OCI-LY3 (cell line): ENCODE measurements at regions not wholly inside any gene's neighbourhood (a gene's known extent, or its start where the extent isn't known, plus 50 kb on each side); places are given as distances from the start of the nearest gene placed in this dataset.

ENCODE experiments used
- H2AFZ ChIP-seq: fragments of 200-600, 300-600 bp; shearing (Covaris generic); 2 replicates; pipeline ENCODE4 v1.6.0; 2014; ENCODE audit warnings: antibody characterized with exemption, low read depth, low read length
- H3K27ac ChIP-seq: fragments of 200-600, 300-600 bp; sonication (generic); 2 replicates; pipeline ENCODE4 v1.5.1; 2014; ENCODE audit warnings: mild to moderate bottlenecking, low read length, moderate library complexity, mixed read lengths
- H3K27me3 ChIP-seq: fragments of 200-600, 300-600 bp; sonication (generic); 2 replicates; pipeline ENCODE4 v1.6.1; 2014; ENCODE audit warnings: low read depth, low read length, mixed read lengths
- H3K36me3 ChIP-seq: fragments of 200-600, 300-600 bp; sonication (generic); replicated peaks from 2 replicates; pipeline ENCODE3; 2014; ENCODE audit warnings: low read depth, low read length, mixed read lengths
- H3K4me1 ChIP-seq: fragments of 300-600, 200-600 bp; sonication (generic); 2 replicates; pipeline ENCODE4 v1.6.1; 2014; ENCODE audit warnings: low read length, mixed read lengths
- H3K4me2 ChIP-seq: fragments of 200-600, 300-600 bp; sonication (generic); 2 replicates; pipeline ENCODE4 v1.6.1; 2014; ENCODE audit warnings: low read length, mixed read lengths
- H3K4me3 ChIP-seq: fragments of 300-600, 200-600 bp; sonication (generic); 2 replicates; pipeline ENCODE4 v1.5.1; 2014; ENCODE audit warnings: antibody characterized with exemption, mild to moderate bottlenecking, low read length, moderate library complexity
- H3K79me2 ChIP-seq: fragments of 300-600, 200-600 bp; shearing (Covaris generic); 2 replicates; pipeline ENCODE4 v1.6.1; 2014; ENCODE audit warnings: mild to moderate bottlenecking, low read length, mixed read lengths
- H3K9ac ChIP-seq: fragments of 300-600, 200-600 bp; shearing (Covaris generic); 2 replicates; pipeline ENCODE4 v1.6.0; 2014; ENCODE audit warnings: mild to moderate bottlenecking, low read length, moderate library complexity
- H3K9me3 ChIP-seq: fragments of 200-600, 300-600 bp; shearing (Covaris generic); 2 replicates; pipeline ENCODE4 v1.6.1; 2014; ENCODE audit warnings: low read length, mixed read lengths; ENCODE audit not compliant: insufficient read depth
- H4K20me1 ChIP-seq: fragments of 200-600, 300-600 bp; sonication (generic); 2 replicates; pipeline ENCODE4 v1.6.1; 2016; ENCODE audit warnings: low read length, mixed read lengths; ENCODE audit not compliant: insufficient read depth
- EZH2phosphoT487 ChIP-seq: fragments of 200-600 bp; shearing (Covaris generic); IDR thresholded peaks from 2 replicates; pipeline ENCODE4 v1.6.1; 2018; ENCODE audit warnings: antibody characterized with exemption, mixed run types, low read depth
- TF ChIP-seq, protein P1 (sequence below): fragments of 200-600, 300-600 bp; sonication (generic); IDR thresholded peaks from 2 replicates; pipeline ENCODE4 v1.5.1; 2014; ENCODE audit warnings: antibody characterized with exemption, low read length, low read depth

DNA sequence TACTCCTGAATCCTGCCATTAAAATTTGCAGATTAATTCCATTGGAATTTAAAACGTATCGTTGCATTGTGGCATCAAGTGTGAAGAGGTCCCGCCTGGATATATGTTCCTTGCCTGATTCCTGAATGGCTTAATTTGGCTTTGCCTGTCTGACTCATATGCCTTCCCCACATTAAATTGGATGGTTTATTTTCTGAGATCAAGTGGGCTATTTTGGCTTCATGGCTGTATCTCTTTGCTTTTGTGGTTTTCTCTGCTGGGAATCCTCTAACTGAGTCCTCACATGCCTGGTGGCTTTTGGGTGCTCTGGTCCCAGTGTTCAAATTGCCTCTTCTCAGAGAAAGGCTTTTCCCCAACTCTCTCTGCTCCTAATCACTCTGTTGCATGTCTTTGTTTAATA lies 127.9 kb upstream of the DYRK2 start:
- Histone ChIP-seq H3K36me3 (no peaks in the 10 kb centered on the region), H3K27me3 (no peaks in the 10 kb centered on the region), H3K4me1 (0 out of 2 replicates have a peak, but pooled peaks cover 6% of the 10 kb centered on the region), H3K79me2 (no peaks in the 10 kb centered on the region), H3K4me3 (no peak overlapping the region), H4K20me1 (no peaks in the 10 kb centered on the region), H3K27ac (no peak overlapping the region), H3K4me2 (no peak overlapping the region), H2AFZ (no peak overlapping the region), H3K9me3 (no peaks in the 10 kb centered on the region), H3K9ac (no peak overlapping the region)
- TF ChIP-seq, protein P1, sequence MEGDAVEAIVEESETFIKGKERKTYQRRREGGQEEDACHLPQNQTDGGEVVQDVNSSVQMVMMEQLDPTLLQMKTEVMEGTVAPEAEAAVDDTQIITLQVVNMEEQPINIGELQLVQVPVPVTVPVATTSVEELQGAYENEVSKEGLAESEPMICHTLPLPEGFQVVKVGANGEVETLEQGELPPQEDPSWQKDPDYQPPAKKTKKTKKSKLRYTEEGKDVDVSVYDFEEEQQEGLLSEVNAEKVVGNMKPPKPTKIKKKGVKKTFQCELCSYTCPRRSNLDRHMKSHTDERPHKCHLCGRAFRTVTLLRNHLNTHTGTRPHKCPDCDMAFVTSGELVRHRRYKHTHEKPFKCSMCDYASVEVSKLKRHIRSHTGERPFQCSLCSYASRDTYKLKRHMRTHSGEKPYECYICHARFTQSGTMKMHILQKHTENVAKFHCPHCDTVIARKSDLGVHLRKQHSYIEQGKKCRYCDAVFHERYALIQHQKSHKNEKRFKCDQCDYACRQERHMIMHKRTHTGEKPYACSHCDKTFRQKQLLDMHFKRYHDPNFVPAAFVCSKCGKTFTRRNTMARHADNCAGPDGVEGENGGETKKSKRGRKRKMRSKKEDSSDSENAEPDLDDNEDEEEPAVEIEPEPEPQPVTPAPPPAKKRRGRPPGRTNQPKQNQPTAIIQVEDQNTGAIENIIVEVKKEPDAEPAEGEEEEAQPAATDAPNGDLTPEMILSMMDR = no peak
- no peak for TF ChIP-seq EZH2phosphoT487

DNA sequence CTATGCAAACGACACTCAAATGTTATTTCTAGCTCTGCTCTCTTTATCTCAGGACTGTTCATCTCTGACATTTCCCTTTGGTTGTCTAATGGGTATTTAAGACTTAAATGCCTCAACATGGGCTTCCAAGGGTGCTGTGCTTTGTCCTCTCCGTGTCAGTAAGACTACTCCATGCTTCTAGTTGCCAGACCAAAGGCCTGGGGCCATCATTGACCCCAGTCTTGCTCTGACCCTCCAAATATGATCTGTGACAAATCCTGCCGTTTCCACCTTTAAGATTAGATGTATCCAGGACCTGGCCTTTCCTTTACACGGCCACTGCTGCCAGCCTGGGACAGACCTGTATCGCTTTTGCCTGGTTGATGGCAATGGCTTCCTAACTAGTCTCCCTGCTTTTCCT lies 126.3 kb upstream of the DYRK2 start:
- Histone ChIP-seq H3K36me3 (no peaks in the 10 kb centered on the region), H4K20me1 (no peaks in the 10 kb centered on the region), H2AFZ (no peak overlapping the region), H3K27me3 (no peaks in the 10 kb centered on the region), H3K4me1 (0 out of 2 replicates have a peak, but pooled peaks cover 8% of the 10 kb centered on the region), H3K4me3 (no peak overlapping the region), H3K9ac (no peak overlapping the region), H3K27ac (no peak overlapping the region), H3K9me3 (no peaks in the 10 kb centered on the region), H3K79me2 (no peaks in the 10 kb centered on the region), H3K4me2 (no peak overlapping the region)
- TF ChIP-seq, protein P1 = no peak

DNA sequence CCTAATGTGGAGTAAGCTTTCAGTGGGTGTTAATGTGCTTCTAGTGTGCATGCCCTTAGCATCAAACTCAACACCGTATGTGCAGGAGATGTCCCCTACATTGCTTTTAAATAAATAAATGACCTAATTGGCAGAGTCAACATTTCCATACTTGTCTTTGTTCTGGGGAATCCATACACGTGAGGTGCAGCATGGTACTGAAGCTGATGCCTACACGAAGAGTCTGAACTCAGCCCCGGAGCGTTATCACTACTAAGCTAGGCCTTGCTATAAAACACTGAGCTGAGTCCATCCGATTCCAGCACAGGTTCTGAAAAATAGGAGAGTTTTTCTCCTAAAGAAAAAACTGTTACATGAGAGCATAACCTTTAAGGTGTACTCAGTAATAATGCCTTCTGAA lies 125.0 kb upstream of the DYRK2 start:
- Histone ChIP-seq H3K4me3 (no peak overlapping the region), H3K9ac (no peak overlapping the region), H3K9me3 (no peaks in the 10 kb centered on the region), H3K27ac (no peak overlapping the region), H2AFZ (no peak overlapping the region), H3K4me2 (no peak overlapping the region), H3K4me1 (peaks cover 15% of the 10 kb centered on the region; the same call in 1 of the 2 replicates), H3K36me3 (no peaks in the 10 kb centered on the region), H4K20me1 (no peaks in the 10 kb centered on the region), H3K79me2 (no peaks in the 10 kb centered on the region), H3K27me3 (no peaks in the 10 kb centered on the region)
- TF ChIP-seq, protein P1 = no peak
- TF ChIP-seq EZH2phosphoT487 = no peak

DNA sequence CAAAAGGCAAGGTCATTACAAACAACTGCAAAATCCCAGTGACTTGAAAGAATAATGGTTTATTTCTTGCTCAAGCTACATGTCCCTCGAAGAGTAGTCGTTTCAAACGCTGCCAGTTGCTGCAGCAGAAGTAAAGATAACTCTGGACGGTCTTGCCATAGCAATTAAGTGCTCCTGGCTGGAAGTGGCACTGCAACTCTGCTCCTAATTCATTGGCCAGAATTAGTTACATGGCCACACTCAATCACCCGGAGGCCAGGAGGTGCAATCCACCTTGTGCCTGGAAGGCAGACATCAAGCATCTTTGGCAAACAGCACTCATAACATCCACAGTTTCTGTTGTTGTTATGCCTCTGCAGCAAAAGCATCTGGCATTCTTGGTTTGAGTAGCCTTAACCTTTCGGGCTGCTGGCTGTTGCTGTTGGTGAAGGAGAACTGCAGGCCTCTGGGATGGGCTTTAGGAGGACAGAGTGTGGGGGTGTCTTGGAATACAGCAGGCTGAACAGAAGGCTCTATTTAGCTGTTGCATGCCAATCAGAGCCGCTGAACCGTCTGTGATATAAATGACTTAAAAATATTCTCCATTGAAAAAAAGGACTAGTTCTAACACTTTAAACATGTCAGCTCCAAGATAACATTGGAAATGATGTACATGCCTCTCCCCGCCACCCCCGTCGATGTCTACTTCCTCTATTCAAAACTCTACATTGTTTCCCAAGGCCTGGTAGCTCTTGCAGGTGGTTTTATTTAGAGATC lies 123.5 kb upstream of the DYRK2 start:
- peaks cover 15% of the 10 kb centered on the region; the same call in 1 of the 2 replicates for H3K4me1 ChIP-seq
- H2AFZ ChIP-seq = no peak overlapping the region
- no peaks in the 10 kb centered on the region for H3K27me3 ChIP-seq
- no peak overlapping the region for H3K4me2 ChIP-seq
- H4K20me1 ChIP-seq = no peaks in the 10 kb centered on the region
- no peak for TF ChIP-seq EZH2phosphoT487
- TF ChIP-seq, protein P1 = no peak
- H3K79me2 ChIP-seq = no peaks in the 10 kb centered on the region
- no peaks in the 10 kb centered on the region for H3K36me3 ChIP-seq
- no peak overlapping the region for H3K4me3 ChIP-seq
- H3K9me3 ChIP-seq = no peaks in the 10 kb centered on the region
- no peak overlapping the region for H3K27ac ChIP-seq
- H3K9ac ChIP-seq = no peak overlapping the region
